K562 (cell line): ENCODE measurements at regions not wholly inside any gene's neighbourhood (a gene's known extent, or its start where the extent isn't known, plus 50 kb on each side); places are given as distances from the start of the nearest gene placed in this dataset.
A peak's percentile ranks its signal among the peaks of the same experiment; 100 is the strongest.

Source experiments
- ATAC-seq: fragments of 200-7000 bp; cut with Tn5 transposase; 3 replicates; pipeline ENCODE4 v1.9.1; 2020; ENCODE audit warnings: moderate library complexity
- BruUV-seq: library from RNA; stranded (reverse); fragments of 400-500 nt; replicated peaks from 2 replicates; lab custom pipeline; 2021; lab: Mats Ljungman, UMichigan
- CTCF ChIA-PET: fragments of 300-600 bp; formaldehyde crosslinking; extraction: SDS; loops from one replicate; lab custom pipeline; 2021; ENCODE audit warnings: low intra/inter-chr PET ratio; lab: Yijun Ruan, JAX
- POLR2A ChIA-PET: fragments of 300-600, 350-650 bp; sonication (Branson Sonifier 250); formaldehyde crosslinking; extraction: SDS; loops from one replicate; lab custom pipeline; 2021; ENCODE audit warnings: antibody characterized with exemption, inconsistent platforms; lab: Yijun Ruan, JAX
- DNase-seq, 4 experiments: peaks; one replicate each; pipeline versions ENCODE4 v3.0.0 to v3.0.0-alpha.2; 2011 to 2018; ENCODE audit warnings: low spot score in 3 of 4, mixed read lengths in 3 of 4; ENCODE audit errors: extremely low read depth in 1 of 4
- FAIRE-seq: peaks from 2 replicates; lab custom pipeline; 2011; peaks lifted over from hg19 to GRCh38; lab: Jason Lieb, UNC
- H2AFZ ChIP-seq: 2 replicates; pipeline ENCODE4 v1.6.0; 2011; ENCODE audit warnings: low read depth, low read length, control low read depth, inconsistent platforms
- H3K27ac ChIP-seq: fragments of 200-600 bp; 3 replicates; pipeline ENCODE4 v1.8.0; 2011; ENCODE audit warnings: low read depth, mild to moderate bottlenecking, control low read depth, inconsistent platforms, low read length, moderate library complexity, mixed read lengths; ENCODE audit errors: extremely low read depth
- H3K27me3 ChIP-seq, 2 experiments: fragments of 300-600 bp in 1 of 2; 2 replicates in 1 of 2; 3 replicates in 1 of 2; pipeline versions ENCODE4 v1.6.0 to v1.8.0; 2011; ENCODE audit warnings: inconsistent platforms in 2 of 2, low read length in 2 of 2, mild to moderate bottlenecking in 1 of 2, mixed read lengths in 1 of 2, moderate library complexity in 1 of 2; ENCODE audit not compliant: control insufficient read depth in 2 of 2, insufficient read depth in 2 of 2
- H3K36me3 ChIP-seq: fragments of 300-600 bp; 3 replicates; pipeline ENCODE4 v1.8.0; 2011; ENCODE audit warnings: mild to moderate bottlenecking, low read length, inconsistent platforms; ENCODE audit not compliant: control insufficient read depth, insufficient read depth
- H3K4me1 ChIP-seq, 2 experiments: fragments of 200-600 bp in 1 of 2; replicated peaks in 1 of 2; 2 replicates in 1 of 2; 3 replicates in 1 of 2; pipeline versions ENCODE4 v1.5.1 to v1.8.0; 2011; ENCODE audit warnings: inconsistent platforms in 2 of 2, low read length in 2 of 2, mild to moderate bottlenecking in 1 of 2, mixed read lengths in 1 of 2, moderate library complexity in 1 of 2; ENCODE audit not compliant: control insufficient read depth in 2 of 2, insufficient read depth in 2 of 2
- H3K4me2 ChIP-seq: 2 replicates; pipeline ENCODE4 v1.6.1; 2011; ENCODE audit warnings: low read length, control low read depth, inconsistent platforms, mixed read lengths; ENCODE audit not compliant: insufficient read depth
- H3K4me3 ChIP-seq: fragments of 200-600 bp; sonication (generic), shearing (Covaris generic); 2 replicates; pipeline ENCODE4 v1.5.1; 2016; ENCODE audit warnings: control low read depth, inconsistent platforms
- H3K79me2 ChIP-seq: fragments of 200-600 bp; 3 replicates; pipeline ENCODE4 v1.8.0; 2011; ENCODE audit warnings: low read length, inconsistent platforms; ENCODE audit not compliant: control insufficient read depth, insufficient read depth
- H3K9ac ChIP-seq, 2 experiments: 2 replicates each; pipeline versions ENCODE4 v1.6.0 to v1.6.1; 2011; ENCODE audit warnings: low read depth in 2 of 2, low read length in 2 of 2, control low read depth in 1 of 2, inconsistent platforms in 1 of 2, mild to moderate bottlenecking in 1 of 2, mixed read lengths in 1 of 2; ENCODE audit not compliant: insufficient read depth in 1 of 2
- H3K9me1 ChIP-seq: one replicate; pipeline ENCODE4 v1.6.0; 2011; ENCODE audit warnings: inconsistent platforms, mild to moderate bottlenecking, low read length, moderate library complexity; ENCODE audit not compliant: control insufficient read depth, insufficient read depth
- H3K9me3 ChIP-seq: replicated peaks from 2 replicates; pipeline ENCODE4 v1.5.1; 2011; ENCODE audit warnings: low read depth, low read length, inconsistent platforms; ENCODE audit not compliant: control insufficient read depth, insufficient read depth
- H4K20me1 ChIP-seq: replicated peaks from 2 replicates; pipeline ENCODE4 v1.6.1; 2011; ENCODE audit warnings: low read length, inconsistent platforms, mixed read lengths; ENCODE audit not compliant: control insufficient read depth, insufficient read depth
- ARID3B ChIP-seq: fragments of 250-450 bp; sonication (Bioruptor Pico); IDR thresholded peaks from 2 replicates; pipeline ENCODE4 v1.4.0; 2020; ENCODE audit warnings: borderline replicate concordance
- EHMT2 ChIP-seq: fragments of 450-650 bp; IDR thresholded peaks from 2 replicates; pipeline ENCODE4 v1.6.1; 2018; ENCODE audit warnings: antibody characterized with exemption
- GATAD2A ChIP-seq: fragments of 450-650 bp; IDR thresholded peaks from 2 replicates; pipeline ENCODE4 v1.6.1; 2017
- HLTF ChIP-seq: fragments of 450-650 bp; IDR thresholded peaks from 2 replicates; pipeline ENCODE4 v1.6.1; 2016
- HOMEZ ChIP-seq: fragments of 250-450 bp; sonication (Bioruptor Pico); IDR thresholded peaks from 2 replicates; pipeline ENCODE4 v1.4.0; 2020; ENCODE audit warnings: mild to moderate bottlenecking, moderate library complexity
- JUN ChIP-seq, 2 experiments: sonication (generic) in 1 of 2; formaldehyde crosslinking in 1 of 2; IDR thresholded peaks; 2 replicates each; pipeline versions ENCODE4 v1.6.1 to v1.8.0; 2012 to 2022; ENCODE audit warnings: borderline replicate concordance in 2 of 2, mild to moderate bottlenecking in 2 of 2, improper control_type of control experiment in 1 of 2, low read depth in 1 of 2, low read length in 1 of 2, missing genetic modification reagents in 1 of 2
- KHSRP ChIP-seq: fragments of 450-650 bp; IDR thresholded peaks from 2 replicates; pipeline ENCODE4 v1.6.1; 2017
- MLLT1 ChIP-seq, 2 experiments: fragments of 450-650 bp; IDR thresholded peaks; 2 replicates each; pipeline ENCODE4 v1.6.1; 2016
- NCOA4 ChIP-seq: fragments of 450-650 bp; IDR thresholded peaks from 2 replicates; pipeline ENCODE4 v1.6.1; 2018; ENCODE audit warnings: mild to moderate bottlenecking; ENCODE audit not compliant: partially characterized antibody
- SETDB1 ChIP-seq: IDR thresholded peaks from one replicate; pipeline ENCODE4 v1.6.1; 2012; ENCODE audit warnings: low read length, control low read depth, inconsistent platforms
- THRAP3 ChIP-seq: fragments of 450-650 bp; IDR thresholded peaks from 2 replicates; pipeline ENCODE4 v1.6.1; 2016; ENCODE audit warnings: mild to moderate bottlenecking, inconsistent platforms, borderline replicate concordance
- ZHX1 ChIP-seq: fragments of 150-350 bp; conservative IDR thresholded peaks from 2 replicates; pipeline ENCODE4 v1.6.1; 2014; ENCODE audit warnings: low read length
- WGBS: fragments of 100-300 bp; shearing (Covaris generic); methylation state at CpG from one replicate; pipeline ENCODE4 v1.1.6; 2016; ENCODE audit warnings: low coverage, mixed read lengths; ENCODE audit not compliant: insufficient coverage; ENCODE audit errors: missing lambda C conversion rate; 5-methylcytosine and 5-hydroxymethylcytosine counted together
- in situ Hi-C: fragments of 300-500 bp; cut with MboI; formaldehyde crosslinking; loops from 4 replicates; pipeline ENCODE4 v1.15.0; 2018; ENCODE audit warnings: inconsistent platforms, mixed read lengths
- intact Hi-C: fragments of 100-400 bp; cut with micrococcal nuclease; formaldehyde crosslinking; loops from 2 replicates; pipeline ENCODE4 v1.14.2; 2022

GRCh38 chr12:28121433-28121832 lies 68.8 kb upstream of the CCDC91 start (continued):
- TF ChIP-seq HOMEZ (no peak), JUN (IDR thresholded peaks at IDR 0.05; ENCODE audit: borderline replicate concordance, low read depth, low read length) (no peak), JUN (CRISPR knock-in tag; IDR thresholded peaks at IDR 0.05; ENCODE audit: borderline replicate concordance) (no peak), ARID3B (no peak)
- TF ChIP-seq, all 486 proteins: peak for 0

- ChIA-PET CTCF (no interaction called here), POLR2A (no interaction called here)
- Histone ChIP-seq H3K9me1 (no peaks in the 10 kb centered on the region), H3K79me2 (no peaks in the 10 kb centered on the region), H3K27ac (no peak overlapping the region), H3K4me2 (no peak overlapping the region), H3K4me1 (peaks cover 0 to 11% of the 10 kb centered on the region in 2 experiments; a peak in 2 of 5 replicates), H3K4me3 (no peak overlapping the region), H3K9me3 (no peaks in the 10 kb centered on the region), H3K27me3 (no peaks in the 10 kb centered on the region), H4K20me1 (no peaks in the 10 kb centered on the region), H3K9ac (no peak overlapping the region), H3K36me3 (no peaks in the 10 kb centered on the region), H2AFZ (peak overlapping the region; percentile 67)
- in situ Hi-C loops = no loop called here
- ATAC-seq (no peak), DNase-seq (no peak), FAIRE-seq (no peak)
- BruUV-seq = no TSS peak
- 71% methylated on average over 4 of the region's 4 CpGs for WGBS
- intact Hi-C loops = no loop called here
- TF ChIP-seq ZHX1 = no peak
- peak; percentile 58 for TF ChIP-seq EHMT2
- TF ChIP-seq KHSRP = no peak
- TF ChIP-seq HLTF = peak; percentile 65; the same call in 1 of the 2 replicates
- peak; percentile 21 to 67; a peak in 1 of 4 replicates for TF ChIP-seq MLLT1 (IDR thresholded peaks at IDR 0.05)
- TF ChIP-seq NCOA4 = peak; percentile 51
- TF ChIP-seq GATAD2A = 0 out of 2 replicates have a peak, but pooled peaks have one; percentile 35
- peak; percentile 87; the same call in 1 of the 2 replicates for TF ChIP-seq THRAP3
- TF ChIP-seq SETDB1 = no peak
Observed at GRCh38 chr12:28121899-28122655, 68.2 kb upstream of the CCDC91 start.
